ENCODE measurements at regions not wholly inside any gene's neighbourhood (a gene's known extent, or its start where the extent isn't known, plus 50 kb on each side); places are given as distances from the start of the nearest gene placed in this dataset.

DNA sequence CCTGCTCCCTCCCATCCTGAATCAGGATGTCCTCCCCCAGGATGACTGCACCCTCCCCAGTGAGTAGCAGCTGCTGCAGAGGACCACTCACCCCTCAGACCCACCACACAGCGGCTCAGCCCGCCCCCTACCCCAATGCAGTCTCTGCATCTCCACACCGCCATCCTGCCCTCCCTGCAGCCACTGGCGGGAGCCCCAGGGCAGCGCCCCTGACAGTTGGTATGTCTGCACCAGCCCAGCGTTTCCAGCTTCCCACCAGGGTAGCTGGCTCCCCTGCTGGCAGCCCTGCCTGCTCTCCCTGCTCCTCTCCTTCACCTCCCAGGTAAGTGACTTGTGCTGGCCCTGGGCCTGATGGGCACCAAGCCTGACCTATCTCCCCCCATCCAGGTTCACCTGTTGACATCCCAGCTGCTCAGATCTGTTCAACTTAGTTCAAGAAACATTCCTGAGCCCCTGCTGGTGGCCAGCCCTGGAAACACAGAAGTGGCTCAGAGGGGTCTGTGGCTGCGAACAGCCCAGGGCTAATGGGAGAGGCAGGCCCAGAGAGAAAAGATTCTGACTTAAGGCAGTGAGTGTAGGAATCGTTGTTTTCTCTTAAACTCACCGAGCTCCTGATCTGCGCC, 117.7 kb upstream of the RAB6C start:
- TF ChIP-seq CTCF (IDR thresholded peaks at IDR 0.05; ENCODE audit: low read depth, low read length, missing control alignments), result no peak
- no peak overlapping the region for H3K4me3 ChIP-seq (replicated peaks; ENCODE audit: low read depth, low read length)

GRCh38 chr2:129862668-129863067, 116.8 kb upstream of the RAB6C start:
- no peak for TF ChIP-seq CTCF (IDR thresholded peaks at IDR 0.05; ENCODE audit: low read depth, low read length, missing control alignments)
- DNase-seq (ENCODE audit: extremely low read depth, low read depth), result no peak
- no peak overlapping the region for H3K4me3 ChIP-seq (replicated peaks; ENCODE audit: low read depth, low read length)

More for the DNA sequence above, 117.7 kb upstream of the RAB6C start:
- no peak for DNase-seq (ENCODE audit: extremely low read depth, low read depth)

- no peak overlapping the region for H3K4me3 ChIP-seq (replicated peaks; ENCODE audit: low read depth, low read length)
- DNase-seq (ENCODE audit: extremely low read depth, low read depth), result no peak
- TF ChIP-seq CTCF (IDR thresholded peaks at IDR 0.05; ENCODE audit: low read depth, low read length, missing control alignments), result no peak
Measured at GRCh38 chr2:129863350-129863749, 116.1 kb upstream of the RAB6C start.

DNA sequence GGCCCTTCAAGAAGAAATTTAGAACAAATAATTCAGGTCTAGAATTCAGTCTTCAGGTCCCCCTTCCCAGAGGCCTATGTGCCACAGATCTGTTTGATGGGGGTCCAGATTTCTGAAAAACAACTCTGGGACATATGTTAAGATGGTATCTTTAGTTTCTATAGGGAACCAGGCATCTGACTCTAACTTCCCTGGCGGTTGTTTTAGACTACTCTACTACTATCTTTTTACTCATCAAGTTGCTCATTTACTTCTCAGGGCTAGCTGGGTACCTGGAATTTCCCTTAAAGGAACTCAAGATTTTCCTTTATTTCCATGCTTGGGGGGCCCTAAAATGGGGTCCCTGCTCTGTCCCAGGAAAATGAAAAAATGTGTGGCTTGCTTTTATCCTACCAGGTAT, 114.7 kb upstream of the RAB6C start:
- DNase-seq (ENCODE audit: extremely low read depth, low read depth), result no peak
- TF ChIP-seq CTCF (IDR thresholded peaks at IDR 0.05; ENCODE audit: low read depth, low read length, missing control alignments), result no peak
- no peak overlapping the region for H3K4me3 ChIP-seq (replicated peaks; ENCODE audit: low read depth, low read length)

- TF ChIP-seq CTCF (IDR thresholded peaks at IDR 0.05; ENCODE audit: low read depth, low read length, missing control alignments), result no peak
- no peak overlapping the region for H3K4me3 ChIP-seq (replicated peaks; ENCODE audit: low read depth, low read length)
- no peak for DNase-seq (ENCODE audit: extremely low read depth, low read depth)
Measured at GRCh38 chr2:129865976-129866375, 113.5 kb upstream of the RAB6C start.

GRCh38 chr2:129866391-129866790, 113.1 kb upstream of the RAB6C start:
- no peak for DNase-seq (ENCODE audit: extremely low read depth, low read depth)
- no peak overlapping the region for H3K4me3 ChIP-seq (replicated peaks; ENCODE audit: low read depth, low read length)
- TF ChIP-seq CTCF (IDR thresholded peaks at IDR 0.05; ENCODE audit: low read depth, low read length, missing control alignments), result no peak

DNA sequence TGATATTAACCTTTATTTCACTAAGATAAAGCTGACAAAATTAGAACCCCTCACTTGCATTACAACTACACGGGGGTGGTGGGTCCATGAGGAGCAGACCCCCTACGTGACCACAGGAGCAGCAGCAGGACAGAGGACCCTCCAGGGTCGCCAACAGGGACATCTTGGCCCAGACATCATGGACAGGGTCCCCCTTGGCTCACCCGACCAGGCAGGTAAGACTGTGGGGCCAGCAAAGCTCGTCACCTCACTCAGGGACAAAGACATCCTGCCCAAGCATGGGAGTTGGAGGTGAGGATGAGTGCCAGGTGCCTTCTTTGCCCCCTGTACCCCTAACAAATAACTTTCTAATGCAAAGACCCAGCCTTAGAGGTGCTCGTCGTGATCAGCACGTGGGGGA, 111.3 kb upstream of the RAB6C start:
- DNase-seq (ENCODE audit: extremely low read depth, low read depth), result no peak
- no peak for TF ChIP-seq CTCF (IDR thresholded peaks at IDR 0.05; ENCODE audit: low read depth, low read length, missing control alignments)
- H3K4me3 ChIP-seq (replicated peaks; ENCODE audit: low read depth, low read length), result no peak overlapping the region
